Right ventricle myocardium inferior (tissue), 1 donor: ENCODE measurements at regions not wholly inside any gene's neighbourhood (a gene's known extent, or its start where the extent isn't known, plus 50 kb on each side); places are given as distances from the start of the nearest gene placed in this dataset.

Experiments
- ATAC-seq: fragments of 200-7000 bp; cut with Tn5 transposase; one replicate; pipeline ENCODE4 v1.9.1; 2020; ENCODE audit warnings: mild to moderate bottlenecking, moderate library complexity
- DNase-seq: peaks from one replicate; pipeline ENCODE4 v3.0.0; 2021; ENCODE audit errors: missing footprints
- intact Hi-C: fragments of 100-400 bp; cut with DNase I; formaldehyde crosslinking; loops from one replicate; pipeline ENCODE4 v1.11.0; 2022
- donor health status: DM: no; HTN: yes; CAD: no; lungs with severe emphysema.

- no peak for ATAC-seq
- DNase-seq = no peak
- intact Hi-C loops = no loop called here
Measured at GRCh38 chr14:49408187-49408933, 177.8 kb downstream of the RPS29 start.

GRCh38 chr14:49405291-49405690 lies 180.9 kb downstream of the RPS29 start:
- DNase-seq = no peak
- ATAC-seq = no peak
- intact Hi-C loops = no loop called here

- no peak for DNase-seq
- intact Hi-C loops = no loop called here
- ATAC-seq = no peak
Measured at GRCh38 chr14:49401373-49401772, 184.8 kb downstream of the RPS29 start.

GRCh38 chr14:49396801-49397200 lies 189.4 kb downstream of the RPS29 start:
- no peak for ATAC-seq
- intact Hi-C loops = no loop called here
- no peak for DNase-seq

- intact Hi-C loops = no loop called here
- DNase-seq = no peak
- ATAC-seq = no peak
Measured at GRCh38 chr14:49381778-49382177, 204.4 kb downstream of the RPS29 start.

- intact Hi-C loops = no loop called here
- no peak for ATAC-seq
- no peak for DNase-seq
Measured at GRCh38 chr14:49367696-49368095, 218.5 kb downstream of the RPS29 start.

GRCh38 chr14:49366416-49366815 lies 219.8 kb downstream of the RPS29 start:
- DNase-seq (no peak), ATAC-seq (no peak)
- intact Hi-C loops = no loop called here

- DNase-seq (no peak), ATAC-seq (no peak)
- intact Hi-C loops = no loop called here
Measured at GRCh38 chr14:49364752-49365117, 221.4 kb downstream of the RPS29 start.

- no peak for DNase-seq
- intact Hi-C loops = no loop called here
- no peak for ATAC-seq
Measured at GRCh38 chr14:49363821-49364751, 222.1 kb downstream of the RPS29 start.

- no peak for ATAC-seq
- DNase-seq = no peak
- intact Hi-C loops = no loop called here
Measured at GRCh38 chr14:49362916-49363315, 223.3 kb downstream of the RPS29 start.

GRCh38 chr14:49339130-49339529 lies 247.1 kb downstream of the RPS29 start:
- DNase-seq (no peak), ATAC-seq (no peak)
- intact Hi-C loops = no loop called here

GRCh38 chr14:49319810-49320209 lies 266.4 kb downstream of the RPS29 start:
- ATAC-seq (no peak), DNase-seq (no peak)
- intact Hi-C loops = no loop called here

GRCh38 chr14:49315570-49315969 lies 270.6 kb downstream of the RPS29 start:
- no peak for ATAC-seq
- intact Hi-C loops = no loop called here
- DNase-seq = no peak

- DNase-seq = no peak
- intact Hi-C loops = no loop called here
- no peak for ATAC-seq
Measured at GRCh38 chr14:49314737-49315136, 271.4 kb downstream of the RPS29 start.

- intact Hi-C loops = no loop called here
- no peak for DNase-seq
Measured at GRCh38 chr14:49313108-49313507, 273.1 kb downstream of the RPS29 start.

GRCh38 chr14:49310298-49310697 lies 275.9 kb downstream of the RPS29 start:
- DNase-seq = no peak
- intact Hi-C loops = no loop called here
- ATAC-seq = no peak

More at GRCh38 chr14:49313108-49313507, 273.1 kb downstream of the RPS29 start:
- ATAC-seq = no peak

GRCh38 chr14:49306152-49306751 lies 279.9 kb downstream of the RPS29 start:
- ATAC-seq (no peak), DNase-seq (no peak)
- intact Hi-C loops = no loop called here

GRCh38 chr14:49303946-49304516 lies 282.1 kb downstream of the RPS29 start:
- intact Hi-C loops = no loop called here
- no peak for DNase-seq
- no peak for ATAC-seq

- intact Hi-C loops = no loop called here
- ATAC-seq (no peak), DNase-seq (no peak)
Measured at GRCh38 chr14:49297102-49297501, 289.1 kb downstream of the RPS29 start.
